Amygdala (tissue), 56 donors: ENCODE measurements at regions not wholly inside any gene's neighbourhood (a gene's known extent, or its start where the extent isn't known, plus 50 kb on each side); places are given as distances from the start of the nearest gene placed in this dataset.

Source experiments
- DNase-seq, 56 donors: peaks; one replicate each; lab custom pipeline; 2025; lab: John Stamatoyannopoulos, UW

GRCh38 chr17:73969956-73970355 is 233.5 kb upstream of the RPL38 start:
- DNase-seq: peak in 3 of 56 donors; percentile 27 to 38 (median 34)

GRCh38 chr17:73971127-73971526 is 232.4 kb upstream of the RPL38 start:
- DNase-seq: no peak

- DNase-seq: no peak
Observed at GRCh38 chr17:73972056-73972455, 231.4 kb upstream of the RPL38 start.

GRCh38 chr17:73972901-73973300 is 230.6 kb upstream of the RPL38 start:
- no peak for DNase-seq

GRCh38 chr17:73973586-73974409 is 229.7 kb upstream of the RPL38 start:
- no peak for DNase-seq

GRCh38 chr17:73974536-73974935 is 228.9 kb upstream of the RPL38 start:
- no peak for DNase-seq

- DNase-seq: no peak
Observed at GRCh38 chr17:73976147-73976546, 227.3 kb upstream of the RPL38 start.

- DNase-seq: no peak
Observed at GRCh38 chr17:73976676-73977521, 226.6 kb upstream of the RPL38 start.

- no peak for DNase-seq
Observed at GRCh38 chr17:73980517-73980916, 223.0 kb upstream of the RPL38 start.

- no peak for DNase-seq
Observed at GRCh38 chr17:73982871-73983270, 220.6 kb upstream of the RPL38 start.

GRCh38 chr17:73983621-73984400 is 219.7 kb upstream of the RPL38 start:
- peak in 1 of 56 donors; percentile 32 for DNase-seq

GRCh38 chr17:73984941-73985340 is 218.5 kb upstream of the RPL38 start:
- DNase-seq: no peak

- DNase-seq: no peak
Observed at GRCh38 chr17:73985466-73986015, 217.9 kb upstream of the RPL38 start.

GRCh38 chr17:73986641-73987177 is 216.8 kb upstream of the RPL38 start:
- no peak for DNase-seq

GRCh38 chr17:73987395-73987794 is 216.1 kb upstream of the RPL38 start:
- no peak for DNase-seq

- DNase-seq: no peak
Observed at GRCh38 chr17:73987845-73988509, 215.5 kb upstream of the RPL38 start.

GRCh38 chr17:73989671-73990070 is 213.8 kb upstream of the RPL38 start:
- DNase-seq: no peak

GRCh38 chr17:73990290-73990689 is 213.2 kb upstream of the RPL38 start:
- no peak for DNase-seq

- DNase-seq: no peak
Observed at GRCh38 chr17:73991260-73991659, 212.2 kb upstream of the RPL38 start.

GRCh38 chr17:73994946-73995345 is 208.5 kb upstream of the RPL38 start:
- no peak for DNase-seq
